SK-MEL-5 (cell line): ENCODE measurements at regions not wholly inside any gene's neighbourhood (a gene's known extent, or its start where the extent isn't known, plus 50 kb on each side); places are given as distances from the start of the nearest gene placed in this dataset.

Experiments used
- DNase-seq: peaks from one replicate; pipeline ENCODE4 v3.0.0-alpha.2; 2016; ENCODE audit warnings: low read depth, low spot score
- in situ Hi-C: cut with HindIII; loops from 2 replicates; pipeline ENCODE4 v1.10.0; 2016; ENCODE audit warnings: low sequenced_read_pairs, high pct_unique_total_duplicates, low pct_unique_long_range_greater_than_20kb

- no peak for DNase-seq
- in situ Hi-C loops = no loop called here
Observed at GRCh38 chr2:4530231-4530630, 826.9 kb downstream of the DCDC2C start.

DNA sequence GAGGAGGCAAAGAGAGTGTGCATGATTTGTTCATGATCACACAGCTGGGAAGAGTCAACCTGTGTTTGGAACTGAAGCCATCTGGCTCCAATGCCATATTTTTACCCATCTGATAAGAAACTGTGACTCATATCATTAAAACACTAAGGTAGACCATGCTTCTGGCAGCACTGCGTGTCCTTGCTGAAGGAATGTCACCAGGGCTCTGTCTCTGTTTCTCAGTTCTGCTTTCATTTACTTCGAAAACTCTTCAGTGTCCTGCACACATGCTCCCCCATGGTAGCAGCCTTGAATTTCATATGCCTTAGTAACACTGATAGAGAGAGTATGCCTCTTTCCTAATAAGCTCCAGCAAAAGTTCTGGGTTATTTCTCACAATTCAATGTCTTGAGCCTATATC, 830.4 kb downstream of the DCDC2C start:
- no peak for DNase-seq
- in situ Hi-C loops = no loop called here

- in situ Hi-C loops = no loop called here
- no peak for DNase-seq
Observed at GRCh38 chr2:4539121-4539520, 835.7 kb downstream of the DCDC2C start.

GRCh38 chr2:4549666-4550210, 846.4 kb downstream of the DCDC2C start:
- no peak for DNase-seq
- in situ Hi-C loops = no loop called here

- no peak for DNase-seq
Observed at GRCh38 chr2:4551691-4552474, 848.5 kb downstream of the DCDC2C start.

DNA sequence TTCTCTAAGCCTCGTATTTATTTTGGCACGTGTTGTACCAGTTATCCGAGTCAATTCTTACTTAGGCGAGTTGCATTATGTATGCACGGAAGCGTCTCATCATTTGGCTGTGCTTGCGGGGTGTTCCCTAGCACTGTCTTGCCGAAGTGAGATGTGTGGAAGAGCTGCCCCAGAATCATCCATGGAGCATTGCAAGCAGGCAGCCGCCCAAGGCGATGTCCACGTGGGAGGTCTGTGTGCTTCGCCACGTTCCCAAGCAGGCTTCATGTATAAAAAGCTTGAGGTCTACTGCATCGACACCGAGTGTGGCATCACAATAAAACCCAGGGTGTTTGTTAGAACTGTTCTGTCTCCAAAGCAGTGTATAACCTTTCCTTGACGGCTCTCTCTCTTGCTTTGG, 849.9 kb downstream of the DCDC2C start:
- no peak for DNase-seq
- in situ Hi-C loops = no loop called here

More at GRCh38 chr2:4551691-4552474, 848.5 kb downstream of the DCDC2C start:
- in situ Hi-C loops = no loop called here

GRCh38 chr2:4556135-4556896, 852.9 kb downstream of the DCDC2C start:
- no peak for DNase-seq
- in situ Hi-C loops = no loop called here

GRCh38 chr2:4561196-4561595, 857.8 kb downstream of the DCDC2C start:
- no peak for DNase-seq
- in situ Hi-C loops = no loop called here

GRCh38 chr2:4576075-4576474, 872.7 kb downstream of the DCDC2C start:
- DNase-seq = no peak
- in situ Hi-C loops = no loop called here

- in situ Hi-C loops = no loop called here
- no peak for DNase-seq
Observed at GRCh38 chr2:4579977-4580376, 876.6 kb downstream of the DCDC2C start.

GRCh38 chr2:4585057-4585635, 881.8 kb downstream of the DCDC2C start:
- no peak for DNase-seq
- in situ Hi-C loops = no loop called here

- no peak for DNase-seq
- in situ Hi-C loops = no loop called here
Observed at GRCh38 chr2:4588606-4589005, 885.2 kb downstream of the DCDC2C start.

DNA sequence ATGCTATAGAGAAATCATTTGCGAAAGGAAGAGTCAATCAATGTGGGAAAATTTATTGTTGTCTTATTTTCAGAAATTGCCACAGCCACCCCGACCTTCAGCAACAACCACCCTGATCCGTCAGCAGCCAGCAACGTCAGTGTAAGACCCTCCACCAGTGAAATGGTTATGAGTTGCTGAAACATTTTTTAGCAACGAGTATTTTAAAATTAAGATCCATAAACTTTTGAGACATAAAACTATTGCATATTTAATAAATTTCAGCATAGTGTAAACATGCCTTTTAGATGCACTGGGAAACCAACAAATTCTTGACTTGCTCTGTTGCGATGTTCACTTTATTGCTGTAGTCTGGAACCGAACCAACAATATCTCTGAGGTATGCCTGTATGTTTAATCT, 887.9 kb downstream of the DCDC2C start:
- in situ Hi-C loops = no loop called here

GRCh38 chr2:4597400-4597799, 894.0 kb downstream of the DCDC2C start:
- in situ Hi-C loops = no loop called here
- DNase-seq = no peak

More for the DNA sequence above, 887.9 kb downstream of the DCDC2C start:
- no peak for DNase-seq

GRCh38 chr2:4604767-4605166, 901.4 kb downstream of the DCDC2C start:
- in situ Hi-C loops = no loop called here
- no peak for DNase-seq

GRCh38 chr2:4618141-4618540, 914.8 kb downstream of the DCDC2C start:
- DNase-seq = no peak
- in situ Hi-C loops = no loop called here

- no peak for DNase-seq
- in situ Hi-C loops = no loop called here
Observed at GRCh38 chr2:4618630-4619228, 915.4 kb downstream of the DCDC2C start.

DNA sequence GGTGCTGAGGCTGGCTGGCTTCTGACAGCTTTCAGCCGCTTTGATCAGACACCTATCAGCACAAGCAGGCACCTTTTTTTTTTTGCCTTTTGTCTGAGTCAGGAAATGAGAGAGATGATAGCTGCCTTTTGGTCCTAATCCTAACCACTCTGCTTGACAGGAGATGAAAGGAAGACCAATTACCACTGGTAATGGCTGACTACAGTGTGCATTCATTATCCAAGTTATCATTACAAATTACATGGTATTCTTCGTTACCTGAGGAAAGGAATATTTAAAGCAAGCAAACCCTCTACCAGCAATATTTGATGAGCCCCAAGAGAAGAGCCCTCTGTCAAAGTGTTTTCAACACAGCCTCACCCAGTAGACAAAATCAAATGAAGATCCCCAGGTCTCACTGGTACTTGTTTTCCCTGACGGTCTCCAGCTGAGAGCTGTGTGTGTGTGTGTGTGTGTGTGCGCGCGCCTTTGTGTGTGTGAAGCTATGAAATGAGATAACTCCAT, 925.7 kb downstream of the DCDC2C start:
- no peak for DNase-seq
- in situ Hi-C loops = no loop called here
